GM12872 (cell line): ENCODE measurements at regions not wholly inside any gene's neighbourhood (a gene's known extent, or its start where the extent isn't known, plus 50 kb on each side); places are given as distances from the start of the nearest gene placed in this dataset.

Source experiments
- CTCF ChIP-seq: IDR thresholded peaks from 3 replicates; pipeline ENCODE4 v1.5.1; 2011; ENCODE audit warnings: low read depth, mild to moderate bottlenecking, low read length, moderate library complexity; ENCODE audit not compliant: insufficient read depth

GRCh38 chr10:131816941-131817700 is 83.7 kb upstream of the PPP2R2D start:
- no peak for TF ChIP-seq CTCF

- no peak for TF ChIP-seq CTCF
Observed at GRCh38 chr10:131817866-131818509, 82.8 kb upstream of the PPP2R2D start.

GRCh38 chr10:131818510-131819234 is 82.1 kb upstream of the PPP2R2D start:
- no peak for TF ChIP-seq CTCF

GRCh38 chr10:131819241-131820072 is 81.4 kb upstream of the PPP2R2D start:
- TF ChIP-seq CTCF, result no peak

GRCh38 chr10:131820626-131821025 is 80.2 kb upstream of the PPP2R2D start:
- TF ChIP-seq CTCF, result no peak

- TF ChIP-seq CTCF, result no peak
Observed at GRCh38 chr10:131821378-131822012, 79.3 kb upstream of the PPP2R2D start.
